Left ventricle myocardium inferior (tissue), 1 donor: ENCODE measurements at regions not wholly inside any gene's neighbourhood (a gene's known extent, or its start where the extent isn't known, plus 50 kb on each side); places are given as distances from the start of the nearest gene placed in this dataset.

ENCODE experiments used
- DNase-seq: peaks from one replicate; pipeline ENCODE4 v3.0.0-alpha.2; 2020
- H3K27ac ChIP-seq: fragments of 200-600 bp; replicated peaks from 2 replicates; pipeline ENCODE4 v1.8.0; 2021
- H3K27me3 ChIP-seq: fragments of 200-600 bp; 2 replicates; pipeline ENCODE4 v1.8.0; 2021; ENCODE audit warnings: low read depth
- H3K36me3 ChIP-seq: fragments of 200-600 bp; 2 replicates; pipeline ENCODE4 v1.8.0; 2021
- H3K4me1 ChIP-seq: fragments of 200-600 bp; 2 replicates; pipeline ENCODE4 v1.8.0; 2021
- H3K4me3 ChIP-seq: fragments of 200-600 bp; 2 replicates; pipeline ENCODE4 v1.8.0; 2021; ENCODE audit warnings: mild to moderate bottlenecking, moderate library complexity
- H3K9me3 ChIP-seq: fragments of 200-600 bp; replicated peaks from 2 replicates; pipeline ENCODE4 v1.8.0; 2021
- intact Hi-C: fragments of 100-400 bp; cut with micrococcal nuclease; formaldehyde crosslinking; loops from one replicate; pipeline ENCODE4 v1.11.0; 2022
- TF ChIP-seq, protein P1 (sequence below): fragments of 200-600 bp; IDR thresholded peaks from 2 replicates; pipeline ENCODE4 v1.8.0; 2021; ENCODE audit warnings: antibody characterized with exemption, mild to moderate bottlenecking, borderline replicate concordance
- donor health status: DM: no; HTN: yes; CAD: no; lungs with severe emphysema.

- intact Hi-C loops, result no loop called here
- DNase-seq, result no peak
- H3K4me3 ChIP-seq, result no peak overlapping the region
- no peaks in the 10 kb centered on the region for H3K4me1 ChIP-seq
- H3K9me3 ChIP-seq, result peaks cover 15% of the 10 kb centered on the region
- H3K27me3 ChIP-seq, result peaks cover 63% of the 10 kb centered on the region
- TF ChIP-seq, protein P1, sequence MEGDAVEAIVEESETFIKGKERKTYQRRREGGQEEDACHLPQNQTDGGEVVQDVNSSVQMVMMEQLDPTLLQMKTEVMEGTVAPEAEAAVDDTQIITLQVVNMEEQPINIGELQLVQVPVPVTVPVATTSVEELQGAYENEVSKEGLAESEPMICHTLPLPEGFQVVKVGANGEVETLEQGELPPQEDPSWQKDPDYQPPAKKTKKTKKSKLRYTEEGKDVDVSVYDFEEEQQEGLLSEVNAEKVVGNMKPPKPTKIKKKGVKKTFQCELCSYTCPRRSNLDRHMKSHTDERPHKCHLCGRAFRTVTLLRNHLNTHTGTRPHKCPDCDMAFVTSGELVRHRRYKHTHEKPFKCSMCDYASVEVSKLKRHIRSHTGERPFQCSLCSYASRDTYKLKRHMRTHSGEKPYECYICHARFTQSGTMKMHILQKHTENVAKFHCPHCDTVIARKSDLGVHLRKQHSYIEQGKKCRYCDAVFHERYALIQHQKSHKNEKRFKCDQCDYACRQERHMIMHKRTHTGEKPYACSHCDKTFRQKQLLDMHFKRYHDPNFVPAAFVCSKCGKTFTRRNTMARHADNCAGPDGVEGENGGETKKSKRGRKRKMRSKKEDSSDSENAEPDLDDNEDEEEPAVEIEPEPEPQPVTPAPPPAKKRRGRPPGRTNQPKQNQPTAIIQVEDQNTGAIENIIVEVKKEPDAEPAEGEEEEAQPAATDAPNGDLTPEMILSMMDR, result no peak
- H3K36me3 ChIP-seq, result no peaks in the 10 kb centered on the region
- no peak overlapping the region for H3K27ac ChIP-seq
Observed at GRCh38 chr22:47270463-47271135, 508.1 kb downstream of the TBC1D22A start.

DNA sequence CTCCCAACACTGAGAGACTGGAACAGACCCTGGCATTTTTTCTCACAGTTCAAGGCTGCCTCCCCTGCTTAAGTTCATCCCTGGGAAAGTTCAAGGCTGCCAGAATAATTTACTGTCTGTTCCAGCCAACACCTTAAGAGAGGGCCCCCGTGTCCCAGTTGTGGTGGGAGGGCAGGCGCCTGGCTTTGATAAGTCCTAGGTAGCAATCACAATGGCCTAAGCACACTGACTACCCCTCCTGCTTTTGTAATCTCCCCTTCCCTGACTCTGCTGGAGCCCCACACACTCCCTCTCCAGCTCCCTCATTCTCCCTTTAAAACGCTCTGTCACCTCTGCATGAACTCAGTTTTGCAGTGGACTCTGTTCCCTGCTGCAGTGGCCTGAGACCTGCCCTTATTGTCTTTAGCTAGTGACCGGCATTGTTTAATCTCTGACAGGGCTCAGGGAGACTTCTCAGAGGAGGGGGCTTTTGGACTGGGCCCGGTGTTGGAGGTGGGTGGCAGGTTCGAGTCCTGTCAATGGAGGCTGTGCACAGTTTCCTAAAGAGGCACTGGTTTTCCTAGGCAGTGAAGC, 507.2 kb downstream of the TBC1D22A start:
- Histone ChIP-seq H3K4me3 (no peak overlapping the region), H3K9me3 (peaks cover 15% of the 10 kb centered on the region), H3K36me3 (no peaks in the 10 kb centered on the region), H3K27ac (no peak overlapping the region), H3K27me3 (peaks cover 63% of the 10 kb centered on the region), H3K4me1 (no peaks in the 10 kb centered on the region)
- TF ChIP-seq, protein P1, result no peak
- intact Hi-C loops, result no loop called here
- no peak for DNase-seq

GRCh38 chr22:47267513-47268282, 505.2 kb downstream of the TBC1D22A start:
- Histone ChIP-seq H3K36me3 (no peaks in the 10 kb centered on the region), H3K4me3 (no peak overlapping the region), H3K27me3 (peaks cover 61% of the 10 kb centered on the region), H3K27ac (no peak overlapping the region), H3K9me3 (peaks cover 15% of the 10 kb centered on the region), H3K4me1 (no peaks in the 10 kb centered on the region)
- DNase-seq, result no peak
- TF ChIP-seq, protein P1, result no peak
- intact Hi-C loops, result no loop called here

GRCh38 chr22:47266329-47266728, 503.9 kb downstream of the TBC1D22A start:
- peaks cover 64% of the 10 kb centered on the region for H3K27me3 ChIP-seq
- peaks cover 15% of the 10 kb centered on the region for H3K9me3 ChIP-seq
- no peak for DNase-seq
- H3K4me3 ChIP-seq, result no peak overlapping the region
- no peak overlapping the region for H3K27ac ChIP-seq
- no peaks in the 10 kb centered on the region for H3K36me3 ChIP-seq
- TF ChIP-seq, protein P1, result no peak
- no peaks in the 10 kb centered on the region for H3K4me1 ChIP-seq
- intact Hi-C loops, result no loop called here

GRCh38 chr22:47260551-47260950, 498.1 kb downstream of the TBC1D22A start:
- H3K27me3 ChIP-seq, result peaks cover 61% of the 10 kb centered on the region
- H3K27ac ChIP-seq, result no peak overlapping the region
- H3K4me1 ChIP-seq, result no peaks in the 10 kb centered on the region
- H3K9me3 ChIP-seq, result no peaks in the 10 kb centered on the region
- no peak for DNase-seq
- H3K36me3 ChIP-seq, result no peaks in the 10 kb centered on the region
- H3K4me3 ChIP-seq, result no peak overlapping the region
- TF ChIP-seq, protein P1, result no peak
- intact Hi-C loops, result no loop called here
